HS-5 (cell line): ENCODE measurements at regions not wholly inside any gene's neighbourhood (a gene's known extent, or its start where the extent isn't known, plus 50 kb on each side); places are given as distances from the start of the nearest gene placed in this dataset.

Experiments used
- DNase-seq: peaks from one replicate; pipeline ENCODE4 v3.0.0-alpha.2; 2012; ENCODE audit warnings: low read depth

DNA sequence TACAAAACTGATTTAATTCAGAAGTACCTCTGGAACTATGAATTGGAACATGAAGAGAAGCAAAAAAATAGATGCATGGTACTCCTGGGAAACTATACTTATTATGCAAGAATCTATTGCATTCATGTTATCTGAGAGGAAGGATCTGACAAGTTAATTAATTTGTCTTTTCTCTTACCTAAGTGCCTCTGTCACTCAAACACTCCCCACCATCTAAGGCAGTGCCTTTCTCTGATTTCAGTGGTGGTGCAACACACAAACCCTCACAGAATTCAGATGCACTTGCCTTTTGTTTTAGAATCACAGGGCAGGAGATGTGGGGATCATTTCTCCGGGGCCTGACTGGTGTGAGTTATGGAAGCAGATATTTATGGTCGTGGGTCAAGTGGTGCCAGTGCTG is 52.5 kb upstream of the C9orf72 start:
- no peak for DNase-seq

DNA sequence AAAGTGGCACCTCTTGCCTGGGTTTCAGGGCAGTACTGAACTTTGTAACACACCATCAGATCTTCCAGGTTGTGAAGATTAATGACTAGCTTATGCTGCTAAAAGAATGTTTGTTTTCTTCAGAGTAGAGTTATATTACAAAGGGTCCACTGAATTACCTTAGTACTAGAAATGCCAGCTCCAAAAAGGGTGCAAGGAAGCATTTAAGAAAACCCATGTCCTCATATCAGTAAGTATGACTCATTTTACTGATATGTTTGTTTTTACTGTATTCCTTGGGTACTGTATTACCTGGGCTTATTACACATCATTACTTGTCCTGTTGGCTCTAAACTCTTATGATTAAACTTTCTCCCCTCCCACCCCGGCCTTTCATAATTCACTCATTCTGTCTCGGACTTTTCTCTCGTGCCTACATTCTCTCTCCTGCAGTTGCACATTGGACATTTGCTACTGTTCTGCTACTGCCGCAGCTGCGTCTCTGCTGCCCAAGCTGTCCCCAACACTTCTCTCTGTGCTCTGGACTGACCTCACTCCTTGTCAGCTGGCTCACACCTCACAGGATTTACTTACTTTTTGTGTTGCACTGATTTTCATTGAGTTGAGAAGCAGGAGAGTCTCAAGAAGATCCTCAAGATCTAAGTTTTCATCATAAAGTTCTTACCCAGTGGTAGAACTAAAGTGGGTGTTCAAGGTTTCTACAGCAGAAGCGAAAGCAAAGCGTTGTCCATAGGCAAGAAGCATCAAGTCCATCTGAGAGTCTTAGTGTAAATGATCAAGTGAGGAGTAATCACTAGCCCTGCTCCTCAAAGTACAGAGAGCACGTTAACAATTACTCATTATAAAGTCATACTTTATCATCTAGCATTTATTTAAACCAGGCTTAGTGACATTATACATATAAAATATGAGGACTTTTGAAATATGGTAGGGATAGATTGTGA is 53.2 kb upstream of the C9orf72 start:
- DNase-seq, result no peak

DNA sequence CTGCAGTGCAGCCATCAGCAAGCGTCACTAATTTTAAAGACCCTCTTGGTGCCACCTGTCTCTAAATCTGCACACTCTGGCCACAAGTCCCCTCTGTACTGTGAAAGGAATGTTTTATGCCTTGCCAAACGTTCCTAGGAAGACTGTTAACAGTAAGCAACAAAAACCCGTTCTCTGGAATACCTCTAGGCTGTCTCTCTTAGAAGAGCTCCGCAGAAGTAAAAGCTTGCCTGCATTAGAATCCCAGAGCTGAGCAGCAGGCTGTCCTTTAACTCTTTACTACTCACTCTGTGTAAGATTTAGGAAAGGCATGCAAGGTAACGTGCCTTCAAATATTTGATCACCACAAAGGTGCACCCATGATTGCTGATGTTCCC is 53.9 kb upstream of the C9orf72 start:
- DNase-seq, result no peak

DNA sequence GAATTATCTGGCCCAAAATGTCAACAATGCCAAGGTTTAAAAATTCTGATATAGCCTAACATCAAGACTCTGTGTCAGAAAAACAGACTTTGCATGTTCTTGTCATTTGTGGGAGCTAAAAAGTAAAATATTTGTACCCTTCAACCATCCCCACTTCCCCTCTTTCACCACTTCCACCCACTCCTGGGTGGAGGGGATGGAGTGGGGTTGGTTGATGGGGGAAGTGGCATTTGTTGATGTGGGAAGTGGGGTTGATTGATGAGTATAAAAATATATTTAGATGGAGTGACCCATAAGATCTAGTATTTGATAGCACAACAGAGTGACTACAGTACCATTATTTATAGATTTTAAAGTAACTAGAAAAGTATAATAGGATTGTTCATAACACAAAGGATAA is 55.0 kb upstream of the C9orf72 start:
- no peak for DNase-seq

DNA sequence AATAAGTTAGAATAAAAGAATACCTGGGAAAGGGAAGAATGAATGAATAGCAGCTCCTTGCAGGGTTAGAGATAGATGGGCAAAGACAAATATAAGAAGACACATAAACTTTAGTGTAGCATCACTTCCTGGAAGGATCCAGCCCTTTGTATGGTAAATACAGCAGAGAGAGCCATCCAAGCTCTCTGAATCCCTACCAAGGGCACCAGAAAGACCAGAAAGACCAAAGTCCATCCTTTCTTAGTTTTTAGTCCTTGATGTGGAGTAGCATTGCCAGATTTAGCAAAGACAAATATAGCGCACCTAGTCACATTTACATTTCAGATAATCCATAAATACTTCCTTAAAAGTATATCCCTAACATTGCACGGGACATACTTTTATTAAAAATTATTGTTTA is 56.1 kb upstream of the C9orf72 start:
- no peak for DNase-seq

DNA sequence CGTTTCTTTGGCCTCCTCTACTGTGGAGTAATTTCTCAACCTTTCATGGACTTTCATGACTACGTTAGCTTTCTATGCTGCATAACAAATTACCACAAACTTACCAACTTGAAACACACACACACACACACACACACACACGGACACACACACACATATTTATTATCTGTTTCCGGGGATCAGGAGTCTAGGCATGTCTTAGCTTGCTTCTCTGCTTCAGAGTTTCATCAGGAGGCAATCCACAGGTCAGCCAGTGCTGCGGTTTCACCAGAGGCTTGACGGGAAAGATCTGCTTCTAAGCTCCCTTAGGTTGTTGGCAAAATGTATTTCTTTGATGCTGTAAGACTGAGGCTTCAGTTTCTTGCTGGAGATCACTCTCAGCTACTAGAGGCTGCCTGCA is 59.0 kb upstream of the C9orf72 start:
- no peak for DNase-seq

DNA sequence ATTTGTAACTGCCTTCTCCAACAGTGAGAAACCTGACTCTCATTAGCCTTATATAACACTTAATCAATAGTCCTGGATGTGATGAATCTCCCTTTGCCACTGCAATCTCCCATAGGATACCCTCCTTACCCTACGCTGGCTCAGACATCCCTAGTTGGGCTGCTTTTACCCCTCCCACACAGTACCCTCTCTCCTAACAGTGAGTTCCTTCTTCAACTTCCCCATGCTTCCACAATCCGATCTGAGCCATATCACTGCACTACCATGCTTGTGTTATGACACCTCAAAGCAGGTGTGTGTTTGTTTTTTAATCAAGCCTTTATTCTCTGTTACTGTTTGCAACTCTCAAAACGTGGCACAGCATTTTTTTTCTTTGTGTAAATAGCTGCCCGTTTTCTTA is 60.5 kb upstream of the C9orf72 start:
- DNase-seq, result no peak

DNA sequence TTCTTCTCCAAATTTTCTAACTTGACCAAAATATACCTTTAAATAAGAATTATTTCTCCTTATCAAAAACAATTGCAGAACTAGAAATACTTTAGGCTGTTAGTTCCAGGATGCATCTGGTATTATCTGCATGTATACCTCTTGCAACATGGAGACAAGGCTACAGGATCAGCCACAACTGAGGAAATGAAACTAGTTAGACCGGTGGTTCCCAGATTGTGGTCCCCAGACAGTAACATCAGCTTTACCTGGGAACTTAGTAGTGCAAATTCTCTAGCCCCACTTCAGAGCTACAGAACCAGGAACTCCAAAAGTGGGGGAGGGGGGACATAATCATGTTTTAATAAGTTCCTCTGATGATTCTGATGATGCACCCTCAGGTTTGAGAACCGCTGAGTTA is 61.6 kb upstream of the C9orf72 start:
- DNase-seq, result no peak

DNA sequence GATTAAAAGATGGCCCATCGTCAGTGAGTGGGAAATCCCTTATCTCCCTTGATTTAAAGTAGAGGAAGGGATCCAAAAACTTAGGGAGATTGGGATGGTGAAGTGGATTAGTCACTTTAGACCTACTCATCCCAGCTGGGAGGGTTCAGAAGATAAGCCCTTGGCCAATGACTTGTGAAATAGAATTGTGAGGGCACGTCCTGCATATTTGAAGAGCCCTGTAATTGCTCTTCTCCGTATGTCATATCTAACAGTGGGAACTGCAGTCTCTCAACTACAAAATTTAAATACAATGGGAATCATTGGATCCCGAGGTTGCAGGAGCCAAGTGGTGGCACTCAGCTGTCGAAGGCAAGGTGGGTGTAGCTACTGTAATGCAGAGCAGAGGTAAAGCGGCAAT is 65.4 kb upstream of the C9orf72 start:
- peak; percentile 24 for DNase-seq

DNA sequence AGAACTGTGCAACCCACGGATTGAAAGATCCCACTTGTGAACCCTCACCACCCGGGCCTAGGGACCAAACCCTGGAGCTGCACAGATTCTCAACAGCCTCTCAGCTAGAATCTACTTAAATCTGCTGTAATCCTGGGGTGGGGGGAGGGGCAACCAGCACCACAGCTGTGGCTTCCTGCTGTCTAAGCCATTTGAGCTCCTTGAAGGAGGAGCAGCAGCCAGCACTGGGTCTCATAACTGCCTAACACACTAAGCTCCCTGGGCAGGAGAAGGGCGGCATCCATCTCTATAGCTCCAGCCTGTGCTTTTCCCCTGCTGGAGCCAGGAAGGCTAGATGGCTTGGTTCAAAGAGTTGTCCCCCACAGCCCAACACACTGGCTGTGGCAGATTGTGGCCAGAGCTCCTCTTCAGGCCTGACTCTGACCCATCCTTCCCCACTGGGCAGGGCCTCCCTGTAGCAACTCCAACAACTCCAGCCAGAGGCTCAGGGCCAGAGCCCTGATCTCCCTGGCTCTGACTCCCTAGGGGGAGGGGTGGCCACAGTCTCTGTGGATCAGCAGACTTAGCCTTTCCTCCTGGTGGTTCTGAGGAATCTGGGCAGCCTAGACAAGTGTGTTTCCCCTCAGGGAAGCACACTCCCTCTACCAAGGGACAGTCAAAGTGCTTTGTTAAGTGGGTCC is 72.0 kb upstream of the C9orf72 start:
- no peak for DNase-seq

DNA sequence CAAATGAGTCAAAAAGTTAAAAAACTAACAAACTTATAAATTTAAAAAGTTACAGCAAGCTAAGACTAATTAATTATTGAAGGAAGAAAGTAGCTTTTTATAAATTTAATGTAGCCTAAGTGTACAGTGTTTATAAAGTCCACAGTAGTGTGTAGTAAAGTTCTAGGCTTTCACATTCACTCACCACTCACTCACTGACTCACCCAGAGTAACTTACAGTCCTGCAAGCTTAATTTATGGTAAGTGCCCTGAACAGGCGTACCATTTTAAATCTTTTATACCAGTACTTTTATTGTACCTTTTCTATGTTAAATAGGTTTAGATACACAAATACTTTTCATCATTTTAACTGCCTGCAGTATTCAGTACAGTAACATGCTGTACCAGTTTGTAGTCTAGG is 80.0 kb upstream of the C9orf72 start:
- no peak for DNase-seq

DNA sequence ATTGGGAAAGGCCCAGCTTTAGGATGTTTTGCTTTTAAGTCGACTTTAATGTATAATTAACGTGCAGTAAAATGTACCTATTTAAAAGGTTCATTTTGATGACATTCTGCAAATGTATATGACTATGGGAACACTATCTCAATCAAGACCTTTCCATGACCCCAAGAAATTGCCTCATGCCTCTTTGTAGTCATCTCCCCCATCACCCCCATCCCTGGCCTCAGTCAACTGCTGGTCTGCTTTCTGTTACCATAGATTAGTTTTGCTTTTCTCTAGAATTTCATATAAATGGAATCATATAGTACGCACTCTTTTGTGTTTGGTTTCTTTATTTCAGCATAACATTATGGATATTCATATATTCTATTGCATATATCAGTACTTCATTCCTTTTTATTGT is 80.7 kb upstream of the C9orf72 start:
- DNase-seq, result no peak

DNA sequence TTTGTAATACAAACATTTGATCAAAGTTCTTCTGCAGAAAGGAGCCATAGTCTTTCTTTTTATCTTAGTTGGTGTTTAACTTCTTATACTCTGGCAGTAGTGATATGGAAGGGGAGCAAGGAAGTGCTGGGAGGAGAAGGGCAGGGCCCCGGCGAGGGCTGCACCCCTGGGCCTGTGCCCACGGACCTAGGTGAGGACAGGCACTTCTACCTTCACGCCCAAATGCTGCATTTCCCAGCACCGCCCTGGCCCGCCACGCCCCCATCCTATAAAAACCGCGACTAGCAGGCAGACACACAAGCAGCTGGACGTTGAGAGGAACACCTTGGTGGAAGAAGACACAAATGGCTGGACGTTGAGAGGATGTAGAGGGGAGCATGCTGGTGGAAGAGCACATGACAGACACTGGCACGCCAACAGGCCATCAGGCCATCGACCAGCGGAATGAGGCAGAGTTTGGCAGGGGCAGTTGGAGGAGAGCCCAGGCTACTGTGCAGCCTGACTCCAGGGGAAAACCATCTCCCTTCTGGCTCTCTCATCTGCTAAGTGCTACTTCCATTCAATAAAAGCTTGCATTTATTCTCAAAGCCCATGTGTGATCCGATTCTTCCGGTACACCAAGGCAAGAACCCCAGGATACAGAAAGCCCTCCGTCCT is 81.5 kb upstream of the C9orf72 start:
- DNase-seq, result no peak

DNA sequence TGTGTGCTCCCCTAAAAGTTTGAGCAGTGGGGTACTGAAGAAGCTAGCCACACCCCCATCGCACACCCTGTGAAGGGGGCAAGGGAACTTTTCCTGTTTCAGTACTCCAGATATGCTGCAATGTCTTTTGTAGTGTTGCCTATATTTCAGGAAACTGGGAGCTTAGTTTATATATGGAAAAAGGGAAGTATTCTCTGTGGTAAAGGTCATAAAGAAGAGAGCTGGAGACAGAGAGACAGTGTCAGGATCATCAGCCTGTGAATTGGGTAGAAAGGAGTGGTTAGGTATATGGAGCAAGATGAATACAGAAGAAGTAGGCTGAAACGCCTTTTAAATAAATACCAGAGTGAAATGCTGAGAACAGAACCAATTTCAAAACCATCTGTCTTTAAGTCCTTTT is 82.2 kb upstream of the C9orf72 start:
- no peak for DNase-seq

DNA sequence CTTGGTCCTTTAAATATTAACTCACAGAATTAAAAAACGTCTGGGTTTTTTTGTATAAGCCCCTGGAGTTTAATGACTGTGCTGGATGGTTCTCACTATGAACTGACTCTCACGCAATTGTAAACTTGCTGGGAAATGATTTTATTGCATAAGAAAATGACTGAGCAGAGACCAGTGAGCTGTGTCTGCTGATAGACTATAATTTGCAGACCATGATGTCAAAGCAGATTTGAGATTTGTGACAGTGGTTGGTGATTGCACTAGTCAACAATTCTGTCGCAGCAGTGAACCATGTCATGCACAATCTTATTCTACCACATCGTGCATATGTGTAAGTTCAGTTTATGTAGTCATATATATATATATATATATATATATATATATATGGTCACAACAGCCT is 85.7 kb upstream of the C9orf72 start:
- DNase-seq, result no peak

DNA sequence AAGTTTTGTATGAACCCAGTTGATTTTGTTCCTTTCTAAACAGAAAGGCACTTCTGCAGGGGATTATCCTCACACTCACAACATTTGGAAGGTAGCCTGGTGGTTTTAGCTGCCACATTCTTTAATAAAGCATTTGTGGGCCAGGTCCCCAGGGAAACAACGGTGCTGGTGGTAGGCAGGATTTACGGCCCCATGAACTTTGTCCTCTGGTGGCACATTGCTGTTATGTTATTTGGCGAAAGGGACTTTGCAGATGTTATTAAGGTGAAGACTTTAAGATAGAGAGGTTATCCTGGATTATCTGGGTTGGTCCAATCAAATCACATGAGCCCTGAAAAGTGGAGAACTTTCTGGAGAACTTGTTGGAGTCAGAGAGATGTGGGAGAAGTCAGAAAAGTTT is 86.3 kb upstream of the C9orf72 start:
- DNase-seq, result no peak

DNA sequence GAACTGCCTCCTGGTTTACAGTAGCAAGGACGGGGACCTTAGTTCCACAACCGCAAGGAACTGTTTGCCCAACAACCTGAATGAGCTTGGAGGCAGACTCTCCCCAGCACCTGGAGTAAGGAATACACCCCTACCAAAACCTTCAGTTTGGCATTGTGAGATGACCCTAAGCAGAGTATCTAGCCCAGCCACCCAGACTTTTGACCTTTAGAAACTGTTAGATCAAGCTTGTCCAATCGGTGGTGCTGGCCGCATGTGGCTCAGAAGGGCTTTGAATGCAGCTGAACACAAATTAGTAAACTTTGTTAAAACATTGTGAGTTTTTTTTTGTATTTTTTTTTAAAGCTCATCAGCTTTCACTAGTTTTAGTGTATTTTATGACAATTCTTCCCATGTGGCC is 86.9 kb upstream of the C9orf72 start:
- DNase-seq, result no peak

DNA sequence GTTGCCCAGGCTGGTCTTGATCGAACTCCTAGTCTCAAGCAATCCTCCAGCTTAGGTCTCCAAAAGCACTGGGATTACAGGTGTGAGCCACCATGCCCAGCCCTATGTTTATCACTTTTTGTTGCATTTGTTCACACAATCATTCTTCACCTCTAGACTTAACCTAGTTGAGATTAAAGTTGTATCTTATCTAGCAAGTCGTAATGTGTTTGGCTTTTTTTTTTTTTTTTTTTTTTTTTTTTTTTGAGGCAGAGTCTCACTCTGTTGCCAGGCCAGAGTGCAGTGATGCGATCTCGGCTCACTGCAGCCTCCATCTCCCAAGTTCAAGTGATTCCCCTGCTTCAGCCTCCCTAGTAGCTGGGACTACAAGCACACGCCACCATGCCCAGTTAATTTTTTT is 90.2 kb upstream of the C9orf72 start:
- DNase-seq, result no peak

DNA sequence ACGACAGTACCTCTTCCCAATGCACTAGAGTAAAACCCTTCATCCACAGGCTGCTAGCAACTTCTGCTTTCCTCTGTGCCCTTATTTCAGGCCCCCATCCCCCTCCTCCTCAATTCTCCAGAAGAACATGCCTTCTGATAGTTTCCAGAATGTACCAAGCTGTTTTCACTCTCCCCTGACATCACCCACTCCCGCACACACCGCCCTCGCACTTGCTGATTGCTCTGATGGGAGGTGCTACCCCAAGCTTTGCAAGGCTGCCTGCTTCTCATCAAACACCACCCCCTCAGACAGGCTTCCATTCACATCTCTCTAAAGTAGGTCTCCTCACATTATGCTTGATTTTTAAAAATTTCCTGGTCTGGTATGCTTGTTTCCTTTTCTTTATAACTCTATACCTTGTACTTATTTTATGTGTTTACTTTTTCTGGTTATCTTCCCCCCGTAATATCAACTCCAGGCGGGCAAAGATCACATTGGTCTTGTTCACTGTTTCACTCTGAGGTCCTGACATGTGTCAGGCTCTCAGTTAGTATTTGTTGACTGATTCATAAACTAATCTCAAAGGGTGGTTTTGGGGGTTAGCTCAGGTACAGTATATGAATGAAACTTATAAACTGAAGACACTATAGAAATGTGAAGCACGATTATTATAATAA is 91.0 kb upstream of the C9orf72 start:
- no peak for DNase-seq

DNA sequence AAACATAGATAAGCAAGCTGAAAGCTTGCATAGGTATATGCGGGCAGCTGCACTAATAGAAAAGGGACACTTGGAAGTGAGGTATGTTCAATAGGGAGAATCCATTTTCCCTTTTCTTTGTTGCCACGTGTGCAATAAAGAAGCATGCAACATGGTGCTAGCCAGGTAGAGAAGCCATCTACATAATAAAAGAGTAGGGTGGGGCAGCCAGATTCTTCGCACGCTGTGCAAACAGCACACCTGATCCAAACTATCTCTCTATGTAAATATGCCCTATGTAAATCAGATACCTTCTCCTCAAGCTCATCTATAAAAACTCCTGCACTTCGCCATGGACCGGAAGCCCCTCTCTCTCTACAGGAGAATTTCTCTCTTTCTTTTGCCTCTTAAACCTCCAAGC is 91.9 kb upstream of the C9orf72 start:
- no peak for DNase-seq

DNA sequence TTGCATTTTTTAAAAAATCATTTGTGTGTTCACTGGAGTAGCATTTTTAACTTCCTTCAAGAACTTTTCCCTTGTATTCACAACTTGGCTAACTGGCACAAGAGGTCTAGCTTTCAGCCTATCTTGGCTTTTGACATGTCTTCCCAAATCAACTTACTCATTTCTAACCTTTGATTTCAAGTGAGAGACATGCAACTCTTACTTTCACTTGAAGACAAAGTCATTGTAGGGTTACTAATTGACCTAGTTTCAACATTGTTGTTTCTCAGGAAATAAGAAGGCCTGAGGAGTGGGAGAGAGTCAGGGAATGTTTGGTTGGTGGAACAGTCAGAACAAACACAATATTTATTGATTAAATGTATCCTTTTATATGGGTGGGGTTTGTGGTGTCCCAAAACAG is 95.0 kb upstream of the C9orf72 start:
- no peak for DNase-seq

DNA sequence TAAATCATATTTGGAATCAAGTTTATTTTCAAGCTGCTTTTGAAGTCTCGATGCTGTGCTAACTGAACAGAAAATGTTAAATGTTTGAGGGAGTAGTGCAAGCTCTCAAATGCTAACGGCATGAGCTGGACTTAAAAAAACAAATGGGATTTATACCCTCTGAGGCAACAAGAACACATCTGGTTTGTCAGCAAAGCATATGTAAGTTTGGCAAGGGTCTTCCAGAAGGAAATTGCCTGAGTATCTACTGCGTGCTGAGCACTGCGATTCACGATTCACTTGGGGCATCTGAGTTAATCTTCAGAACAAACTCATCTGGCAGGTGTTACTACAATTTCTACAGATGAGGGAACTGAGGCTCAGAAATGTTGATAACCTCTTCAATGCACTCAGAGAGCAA is 98.4 kb upstream of the C9orf72 start:
- peak; percentile 53 for DNase-seq

DNA sequence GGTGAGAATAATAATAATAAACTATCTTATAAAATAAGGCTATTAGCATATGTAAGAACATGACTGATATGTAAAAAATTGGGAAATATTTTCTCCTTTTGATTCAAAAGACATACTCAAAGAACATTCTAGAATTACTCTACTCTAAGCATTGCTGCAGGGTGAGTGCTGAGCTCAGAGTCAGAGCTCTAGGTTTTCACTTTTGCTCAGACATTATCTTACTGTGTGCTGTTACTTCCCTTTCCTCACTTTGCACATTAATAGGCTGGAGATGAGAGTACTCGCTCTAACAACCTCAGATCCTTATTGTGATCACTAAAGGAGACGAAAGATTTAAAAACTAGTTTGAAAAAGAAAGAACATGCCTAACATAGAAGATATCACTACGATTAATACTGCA is 99.4 kb upstream of the C9orf72 start:
- DNase-seq, result no peak
